ENCODE measurements at regions not wholly inside any gene's neighbourhood (a gene's known extent, or its start where the extent isn't known, plus 50 kb on each side); places are given as distances from the start of the nearest gene placed in this dataset.
"Not testable (repeated sequence)": the region's sequence is repeated elsewhere in the genome, so short reads cannot be mapped to it uniquely, and the experiment has no call there.

DNA sequence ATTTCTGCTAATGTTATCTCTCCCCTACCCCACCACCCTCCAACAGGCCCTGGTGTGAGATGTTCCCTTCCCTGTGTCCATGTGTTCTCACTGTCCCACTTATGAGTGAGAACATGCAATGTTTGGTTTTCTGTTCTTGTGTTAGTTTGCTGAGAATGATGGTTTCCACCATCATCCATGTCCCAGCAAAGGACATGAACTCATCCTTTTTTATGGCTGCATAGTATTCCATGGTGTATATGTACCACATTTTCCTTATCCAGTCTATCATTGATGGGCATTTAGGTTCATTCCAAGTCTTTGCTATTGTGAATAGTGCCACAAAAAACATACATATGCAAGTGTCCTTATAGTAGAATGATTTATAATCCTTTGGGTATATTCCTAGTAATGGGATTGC is 104.5 kb downstream of the ZNF33B start:
- DNase-seq: not testable (repeated sequence)

DNA sequence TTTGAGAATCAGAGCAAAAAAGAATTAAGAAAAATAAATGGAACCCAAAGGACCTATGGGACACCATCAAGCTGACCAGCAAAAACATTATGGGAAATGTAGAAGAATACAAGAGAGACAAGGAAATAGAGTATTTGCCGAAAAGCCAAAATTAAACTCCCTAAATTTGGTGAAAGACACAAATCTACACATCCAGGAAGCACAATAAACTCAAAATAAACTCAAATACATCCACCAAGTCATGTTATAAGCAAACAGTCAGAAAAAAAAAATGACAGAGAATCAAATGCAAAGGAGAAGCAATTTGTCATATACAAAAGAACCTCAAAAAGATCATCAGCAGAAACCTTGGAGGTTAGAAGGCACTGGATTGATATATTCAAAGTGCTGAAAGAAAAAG is 105.4 kb downstream of the ZNF33B start:
- DNase-seq: no peak

DNA sequence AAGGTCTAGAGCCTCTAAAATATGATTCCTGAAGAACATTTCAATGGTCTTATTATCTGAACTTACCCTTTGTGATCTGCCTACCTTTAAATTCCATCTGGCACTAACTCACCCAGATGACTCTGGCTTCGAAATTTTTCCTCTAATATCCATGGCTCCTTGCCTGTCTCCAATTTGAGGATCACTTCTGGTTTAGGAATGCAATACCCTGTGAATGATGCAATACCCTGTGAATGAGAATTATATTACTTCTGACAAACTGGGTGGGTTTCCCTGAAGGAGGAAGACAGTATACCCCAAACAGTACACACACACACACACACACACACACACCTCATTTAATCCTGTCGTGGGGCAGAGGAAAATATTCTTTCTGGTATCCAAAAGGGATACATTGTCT is 115.3 kb downstream of the ZNF33B start:
- no peak for DNase-seq

DNA sequence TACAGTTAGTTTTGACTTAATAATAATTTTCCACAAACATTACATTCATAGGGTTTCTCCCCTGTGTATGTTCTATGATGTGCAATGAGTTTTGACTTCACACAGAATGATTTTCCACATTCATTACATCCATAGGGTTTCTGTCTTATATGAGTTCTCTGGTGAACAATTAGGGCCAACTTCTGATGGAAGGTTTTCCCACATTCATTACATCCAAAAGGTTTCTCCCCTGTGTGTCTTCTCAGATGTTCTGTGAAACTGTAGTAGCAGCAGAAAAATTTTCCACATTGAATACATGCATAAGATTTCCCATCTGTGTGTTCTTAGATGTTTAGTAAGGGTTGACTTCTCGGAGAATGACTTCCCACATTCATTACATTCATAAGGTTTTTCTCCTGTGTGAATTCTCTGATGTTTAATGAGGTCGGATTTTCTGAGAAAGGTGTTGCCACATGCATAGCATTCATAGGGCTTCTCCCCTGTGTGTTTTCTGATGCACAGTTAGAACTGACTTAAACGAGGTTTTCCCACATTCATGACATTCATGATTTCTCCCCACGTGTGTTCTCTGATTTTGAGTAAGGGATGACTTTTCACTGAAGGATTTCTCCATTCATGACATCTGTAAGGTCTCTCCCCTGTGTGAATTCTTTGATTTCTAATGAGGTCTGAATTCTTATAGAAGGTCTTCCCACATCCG is 118.5 kb downstream of the ZNF33B start:
- no peak for DNase-seq

- no peak for DNase-seq
Measured at GRCh38 chr10:42519079-42519478, 119.3 kb downstream of the ZNF33B start.

- DNase-seq: no peak
Measured at GRCh38 chr10:42513921-42514320, 124.4 kb downstream of the ZNF33B start.

DNA sequence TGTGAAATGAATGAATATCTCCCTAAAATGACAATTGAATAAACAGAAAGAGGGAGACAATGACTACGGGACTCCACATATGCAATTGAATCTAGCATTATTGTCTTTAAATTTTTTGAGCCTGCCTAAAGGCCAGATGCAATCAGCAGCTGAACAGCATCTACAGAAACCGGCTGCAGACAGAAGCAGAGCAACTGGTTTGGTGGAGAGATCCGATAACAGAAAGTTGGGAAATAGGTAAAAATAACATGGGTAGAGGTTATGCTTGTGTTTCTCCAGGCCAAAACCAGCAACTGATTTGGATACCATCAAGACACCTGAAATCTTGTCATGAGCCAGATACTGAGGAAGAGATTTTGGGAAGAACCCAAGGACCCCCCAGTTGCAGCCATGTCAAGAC is 146.6 kb downstream of the ZNF33B start:
- no peak for DNase-seq

DNA sequence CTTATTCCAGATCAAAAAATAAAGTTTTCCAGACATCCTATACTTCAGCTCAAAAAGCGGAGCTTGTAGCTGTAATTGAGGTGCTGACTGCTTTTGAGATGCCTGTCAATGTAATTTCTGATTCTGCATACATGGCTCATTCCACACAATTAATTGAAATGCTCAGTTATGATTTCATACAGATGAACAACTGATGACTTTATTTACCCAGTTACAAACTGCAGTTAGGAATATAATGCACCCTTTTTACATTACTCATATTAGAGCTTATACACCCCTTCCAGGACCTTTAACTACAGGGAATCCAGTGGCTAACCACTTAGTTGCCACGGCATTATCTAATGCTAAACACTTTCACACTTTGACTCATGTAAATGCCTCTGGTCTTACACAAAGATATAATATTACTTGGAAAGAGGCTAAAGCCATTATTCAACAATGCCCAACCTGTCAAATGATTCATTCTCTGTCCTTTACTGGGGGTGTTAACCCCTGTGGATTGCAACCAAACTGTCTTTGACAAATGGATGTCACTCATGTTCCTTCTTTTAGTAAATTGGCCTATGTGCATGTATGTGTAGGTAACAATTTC is 147.3 kb downstream of the ZNF33B start:
- no peak for DNase-seq

- DNase-seq: no peak
Measured at GRCh38 chr10:42490368-42490767, 148.0 kb downstream of the ZNF33B start.

- DNase-seq: no peak
Measured at GRCh38 chr10:42488416-42488815, 150.0 kb downstream of the ZNF33B start.

GRCh38 chr10:42482411-42482810 is 156.0 kb downstream of the ZNF33B start:
- no peak for DNase-seq

- DNase-seq: no peak
Measured at GRCh38 chr10:42479057-42479456, 159.3 kb downstream of the ZNF33B start.

DNA sequence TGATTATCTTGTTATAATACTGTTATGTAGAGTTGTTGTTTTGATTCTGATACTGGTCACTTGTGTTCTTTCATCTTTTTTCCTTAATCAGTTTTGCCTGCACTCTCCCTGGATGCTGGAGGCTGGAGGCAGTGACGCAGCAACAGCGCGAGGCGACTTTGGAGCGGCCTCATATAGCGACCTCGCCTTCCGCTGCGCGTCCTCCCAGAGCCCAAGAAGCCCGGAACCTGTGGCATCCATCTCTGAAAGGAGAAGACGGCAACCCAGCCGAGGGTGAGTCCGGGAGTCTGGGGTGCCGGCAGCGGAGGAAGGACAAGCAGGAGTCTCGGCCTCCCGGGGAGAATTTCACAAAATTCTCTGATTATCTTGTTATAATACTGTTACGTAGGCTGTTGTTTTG is 161.2 kb downstream of the ZNF33B start:
- no peak for DNase-seq

- no peak for DNase-seq
Measured at GRCh38 chr10:42476101-42476500, 162.3 kb downstream of the ZNF33B start.

- no peak for DNase-seq
Measured at GRCh38 chr10:42475168-42476098, 162.9 kb downstream of the ZNF33B start.

DNA sequence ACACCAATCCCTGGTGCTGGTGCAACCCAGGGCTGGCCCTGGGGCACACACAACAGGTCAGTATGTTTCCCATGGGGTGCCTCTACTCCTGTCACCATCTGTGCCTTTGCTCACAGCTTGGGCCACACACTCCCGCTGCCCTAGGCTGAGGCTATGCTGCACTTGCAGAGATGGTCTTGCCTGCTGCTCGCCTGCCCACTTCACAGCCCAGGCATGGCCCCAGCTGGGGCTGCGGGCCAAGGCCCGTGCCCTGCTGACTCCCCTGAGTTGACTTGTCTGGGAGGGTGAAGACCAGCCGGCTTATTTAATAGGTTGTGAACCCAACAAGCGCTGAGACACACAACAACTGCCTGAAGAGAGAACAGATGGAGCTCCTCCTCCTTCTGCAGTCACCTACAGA is 184.1 kb downstream of the ZNF33B start:
- DNase-seq: no peak

GRCh38 chr10:42431095-42431494 is 207.3 kb downstream of the ZNF33B start:
- no peak for DNase-seq

GRCh38 chr10:42428534-42428933 is 209.8 kb downstream of the ZNF33B start:
- no peak for DNase-seq

DNA sequence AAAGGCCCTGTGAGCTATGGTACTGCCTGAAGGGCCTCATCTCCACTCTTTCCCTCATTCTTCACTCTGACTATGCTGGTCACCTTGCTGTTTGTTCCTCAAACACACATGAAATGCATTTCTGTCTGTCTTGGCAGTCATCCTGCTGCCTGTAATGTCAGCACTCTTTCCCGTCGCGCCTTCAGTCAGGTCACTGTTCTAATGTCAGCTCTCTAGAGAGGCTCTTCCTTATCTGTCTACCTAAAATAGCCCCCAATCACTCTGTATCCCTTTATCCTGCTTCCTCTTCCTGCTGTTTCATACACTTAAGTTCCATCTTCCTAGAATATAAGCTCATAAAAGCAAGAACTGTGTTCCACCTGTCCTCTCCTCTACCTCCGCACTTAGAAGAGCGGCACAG is 215.5 kb downstream of the ZNF33B start:
- DNase-seq: no peak

GRCh38 chr10:42421812-42422211 is 216.6 kb downstream of the ZNF33B start:
- no peak for DNase-seq

GRCh38 chr10:42419789-42420188 is 218.6 kb downstream of the ZNF33B start:
- no peak for DNase-seq

GRCh38 chr10:42380926-42381547 is 257.3 kb downstream of the ZNF33B start:
- DNase-seq: no peak
